ENCODE measurements at regions not wholly inside any gene's neighbourhood (a gene's known extent, or its start where the extent isn't known, plus 50 kb on each side); places are given as distances from the start of the nearest gene placed in this dataset.

DNA sequence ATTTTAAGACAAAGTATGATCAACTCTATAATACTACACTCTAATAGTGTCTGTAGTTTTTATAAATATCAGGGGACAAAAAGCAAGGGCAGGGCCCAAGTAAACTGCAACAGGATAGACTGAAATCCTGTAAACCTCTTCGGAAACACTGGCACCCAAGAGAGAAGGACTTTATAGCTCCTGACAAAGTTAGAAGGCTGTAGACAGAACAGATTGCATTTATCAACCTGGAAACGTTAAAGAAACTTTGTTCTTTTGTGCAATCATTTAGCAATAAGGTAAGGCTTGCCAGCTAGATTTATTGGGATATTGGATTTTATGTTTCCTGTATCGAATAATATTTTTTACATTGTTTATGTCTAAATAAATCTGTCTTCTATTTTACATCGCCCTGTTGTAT is 91.8 kb upstream of the MAN2A1 start:
- TF ChIP-seq CTCF (IDR thresholded peaks at IDR 0.05 in 4 of 5, conservative IDR thresholded peaks at IDR 0.05 in 1 of 5) (no peak), POLR2A (IDR thresholded peaks at IDR 0.05) (no peak)
